HEK293 (cell line): ENCODE measurements at regions not wholly inside any gene's neighbourhood (a gene's known extent, or its start where the extent isn't known, plus 50 kb on each side); places are given as distances from the start of the nearest gene placed in this dataset.

ENCODE experiments used
- SP2 ChIP-seq: fragments of 450-650 bp; formaldehyde crosslinking; IDR thresholded peaks from 2 replicates; pipeline ENCODE4 v1.5.1; 2016; ENCODE audit warnings: missing biosample characterization, missing genetic modification characterization
- SP3 ChIP-seq: fragments of 450-650 bp; formaldehyde crosslinking; IDR thresholded peaks from 2 replicates; pipeline ENCODE4 v1.5.1; 2016; ENCODE audit warnings: missing biosample characterization, missing genetic modification characterization
- TSHZ1 ChIP-seq: fragments of 450-650 bp; formaldehyde crosslinking; IDR thresholded peaks from 2 replicates; pipeline ENCODE4 v1.5.1; 2016; ENCODE audit warnings: missing biosample characterization, missing genetic modification characterization, borderline replicate concordance
- YY1 ChIP-seq: fragments of 450-650 bp; formaldehyde crosslinking; IDR thresholded peaks from 2 replicates; pipeline ENCODE4 v1.5.1; 2018; ENCODE audit warnings: missing biosample characterization, missing genetic modification characterization
- TF ChIP-seq, protein P1 (sequence below): fragments of 450-650 bp; formaldehyde crosslinking; IDR thresholded peaks from 2 replicates; pipeline ENCODE4 v1.5.1; 2016; ENCODE audit warnings: missing biosample characterization, missing genetic modification characterization

- TF ChIP-seq SP3 (tag by site-specific recombination) (no peak), SP2 (tag by site-specific recombination) (no peak), TSHZ1 (tag by site-specific recombination) (no peak), YY1 (no peak)
- TF ChIP-seq, protein P1, sequence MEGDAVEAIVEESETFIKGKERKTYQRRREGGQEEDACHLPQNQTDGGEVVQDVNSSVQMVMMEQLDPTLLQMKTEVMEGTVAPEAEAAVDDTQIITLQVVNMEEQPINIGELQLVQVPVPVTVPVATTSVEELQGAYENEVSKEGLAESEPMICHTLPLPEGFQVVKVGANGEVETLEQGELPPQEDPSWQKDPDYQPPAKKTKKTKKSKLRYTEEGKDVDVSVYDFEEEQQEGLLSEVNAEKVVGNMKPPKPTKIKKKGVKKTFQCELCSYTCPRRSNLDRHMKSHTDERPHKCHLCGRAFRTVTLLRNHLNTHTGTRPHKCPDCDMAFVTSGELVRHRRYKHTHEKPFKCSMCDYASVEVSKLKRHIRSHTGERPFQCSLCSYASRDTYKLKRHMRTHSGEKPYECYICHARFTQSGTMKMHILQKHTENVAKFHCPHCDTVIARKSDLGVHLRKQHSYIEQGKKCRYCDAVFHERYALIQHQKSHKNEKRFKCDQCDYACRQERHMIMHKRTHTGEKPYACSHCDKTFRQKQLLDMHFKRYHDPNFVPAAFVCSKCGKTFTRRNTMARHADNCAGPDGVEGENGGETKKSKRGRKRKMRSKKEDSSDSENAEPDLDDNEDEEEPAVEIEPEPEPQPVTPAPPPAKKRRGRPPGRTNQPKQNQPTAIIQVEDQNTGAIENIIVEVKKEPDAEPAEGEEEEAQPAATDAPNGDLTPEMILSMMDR (tag by site-specific recombination) = no peak
These were observed 1648.0 kb downstream of the PCDH9 start for GRCh38 chr13:65582160-65582559.
